SIG-M5 treated with dmso at 0.1 percent for 504 hours (cell line): ENCODE measurements at regions not wholly inside any gene's neighbourhood (a gene's known extent, or its start where the extent isn't known, plus 50 kb on each side); places are given as distances from the start of the nearest gene placed in this dataset.
"Not testable (repeated sequence)": the region's sequence is repeated elsewhere in the genome, so short reads cannot be mapped to it uniquely, and the experiment has no call there.

Experiments used
- DNase-seq: peaks from one replicate; lab custom pipeline; 2025; ENCODE audit not compliant: unreplicated experiment; lab: John Stamatoyannopoulos, UW

DNA sequence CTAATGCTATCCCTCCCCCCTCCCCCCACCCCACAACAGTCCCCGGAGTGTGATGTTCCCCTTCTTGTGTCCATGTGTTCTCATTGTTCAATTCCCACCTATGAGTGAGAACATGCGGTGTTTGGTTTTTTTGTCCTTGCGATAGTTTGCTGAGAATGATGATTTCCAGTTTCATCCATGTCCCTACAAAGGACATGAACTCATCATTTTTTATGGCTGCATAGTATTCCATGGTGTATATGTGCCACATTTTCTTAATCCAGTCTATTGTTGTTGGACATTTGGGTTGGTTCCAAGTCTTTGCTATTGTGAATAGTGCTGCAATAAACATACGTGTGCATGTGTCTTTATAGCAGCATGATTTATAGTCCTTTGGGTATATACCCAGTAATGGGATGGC is 133.7 kb upstream of the ANK3 start:
- DNase-seq: not testable (repeated sequence)

DNA sequence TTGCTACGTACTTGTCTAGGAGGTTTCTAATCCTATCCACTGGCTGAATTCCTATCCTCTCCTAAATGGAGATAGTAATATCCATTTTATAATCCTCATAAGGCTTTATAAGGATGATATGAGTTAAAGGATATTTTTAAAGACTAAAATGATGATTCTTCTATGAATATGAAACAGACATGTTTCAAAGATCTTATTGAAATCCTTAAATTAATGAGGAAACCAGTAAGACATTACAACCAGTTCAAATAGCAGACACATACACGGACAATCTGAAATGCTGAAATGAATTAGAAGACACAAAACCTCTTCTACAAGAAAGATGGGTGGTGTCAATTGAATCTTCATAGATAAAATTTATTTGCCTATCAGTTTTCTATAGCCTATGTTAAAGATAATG is 132.9 kb upstream of the ANK3 start:
- DNase-seq: no peak

DNA sequence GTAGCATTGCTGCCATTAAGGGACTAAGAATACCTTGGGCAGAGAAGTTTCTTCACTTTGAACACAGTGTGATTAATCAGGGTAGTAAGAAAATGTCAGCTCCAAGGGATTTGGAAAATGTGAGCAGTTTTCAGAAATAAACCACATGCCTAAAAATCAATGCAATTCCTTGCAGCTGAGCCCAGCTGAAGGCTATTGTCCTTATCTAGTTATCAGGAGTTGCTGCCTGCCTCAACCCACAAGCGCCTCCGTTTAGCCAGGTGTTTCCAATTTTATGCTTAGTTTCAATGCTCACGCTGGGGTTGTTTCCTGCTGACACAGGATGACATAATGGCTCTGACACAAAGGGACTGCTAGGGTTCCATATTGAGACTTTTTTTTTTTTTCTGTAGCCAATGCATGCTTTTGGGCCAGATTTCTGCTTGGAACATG is 132.3 kb upstream of the ANK3 start:
- DNase-seq: no peak

- DNase-seq: no peak
These were observed 129.1 kb upstream of the ANK3 start for GRCh38 chr10:60518745-60519144.

DNA sequence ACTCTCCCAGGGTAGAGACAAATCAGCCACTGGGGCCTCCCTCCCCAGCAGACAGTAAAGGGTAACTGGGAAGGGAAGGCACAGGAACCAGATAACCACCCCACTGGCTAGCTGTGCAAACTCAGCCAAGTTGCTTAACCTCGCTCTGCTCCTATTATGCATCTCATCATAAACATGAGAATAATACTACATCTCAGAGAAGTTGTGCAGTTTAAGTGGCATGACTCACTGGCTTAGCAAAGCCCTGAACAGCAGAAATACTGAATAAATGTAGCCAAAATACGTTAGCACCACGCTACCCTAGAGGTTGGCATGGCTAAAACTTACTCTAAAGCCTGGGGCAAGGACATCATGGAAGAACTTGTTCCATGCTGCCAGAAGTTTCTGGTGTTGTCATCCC is 128.1 kb upstream of the ANK3 start:
- DNase-seq: no peak

DNA sequence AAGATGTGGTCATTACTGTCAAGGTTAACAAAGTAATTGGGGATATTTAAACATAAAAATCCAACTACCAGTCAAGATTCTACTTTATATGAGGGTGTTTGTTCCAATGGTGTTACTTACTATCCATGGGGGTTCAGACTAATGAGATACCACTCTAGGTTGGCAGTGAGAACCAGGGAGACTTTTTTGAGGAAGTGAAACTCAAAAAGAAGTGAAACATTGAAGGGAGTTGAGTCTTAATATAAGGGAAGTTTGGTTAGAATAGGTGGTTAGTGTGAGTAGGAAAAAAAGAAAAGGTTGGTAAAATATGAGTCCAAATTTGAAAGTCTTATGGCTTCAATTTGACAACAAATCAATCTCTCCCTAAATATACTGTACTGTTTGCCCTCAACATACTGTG is 123.6 kb upstream of the ANK3 start:
- no peak for DNase-seq

DNA sequence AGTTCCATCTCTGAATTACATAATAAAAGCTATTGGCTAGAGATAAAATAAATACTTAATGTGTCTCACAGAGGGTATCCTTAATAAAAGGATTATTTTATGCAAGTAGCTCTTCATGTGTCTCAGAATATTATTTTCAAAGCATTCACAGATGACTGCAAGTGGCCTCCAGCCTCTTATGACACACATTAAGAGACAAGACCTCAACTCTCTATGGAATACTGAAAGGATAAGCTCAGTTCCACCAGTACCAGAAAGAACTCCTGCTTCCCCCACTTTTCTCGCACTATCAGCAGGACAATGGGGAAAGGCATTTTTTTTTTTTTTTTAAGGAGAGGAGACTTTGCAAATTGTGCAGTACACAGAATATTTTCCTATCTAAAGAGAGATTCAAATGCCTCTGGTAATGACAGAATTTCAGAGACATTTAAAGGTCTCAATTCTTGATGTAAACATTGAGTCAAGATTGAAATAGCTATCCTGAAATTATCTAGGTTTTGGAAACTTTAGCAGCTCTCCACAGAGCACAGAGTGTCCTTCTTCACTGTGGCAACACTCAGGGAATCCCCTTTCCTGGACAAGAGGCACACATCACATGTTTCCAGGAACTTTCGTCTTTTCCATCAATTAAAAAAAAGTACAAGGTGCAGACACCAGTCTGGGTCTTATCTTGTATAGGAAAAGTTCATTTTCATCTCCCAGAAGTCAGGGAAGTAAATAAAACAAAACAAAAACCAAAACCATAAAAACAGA is 122.0 kb upstream of the ANK3 start:
- no peak for DNase-seq

- DNase-seq: no peak
These were observed 119.2 kb upstream of the ANK3 start for GRCh38 chr10:60508831-60509230.

DNA sequence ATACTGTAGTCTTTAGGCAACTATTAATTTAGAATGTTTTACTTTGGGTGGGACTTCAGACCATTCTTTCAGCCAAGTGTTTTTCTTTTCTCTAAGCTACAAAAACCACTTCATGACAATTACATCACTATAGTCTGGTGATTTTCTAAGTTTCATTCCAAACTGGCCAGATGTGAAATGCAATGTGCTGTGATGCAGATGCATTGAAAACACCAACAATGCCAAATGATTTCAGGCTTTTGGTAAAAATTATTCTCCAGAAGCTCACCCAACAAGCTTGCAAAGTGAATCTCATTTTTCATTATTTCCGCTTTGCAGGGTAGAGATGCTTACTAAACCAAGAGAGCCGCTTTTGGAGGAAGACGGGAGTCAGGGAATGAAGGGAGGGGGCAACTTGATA is 118.4 kb upstream of the ANK3 start:
- DNase-seq: no peak

GRCh38 chr10:60502621-60503020 is 112.9 kb upstream of the ANK3 start:
- DNase-seq: no peak

- no peak for DNase-seq
These were observed 109.3 kb upstream of the ANK3 start for GRCh38 chr10:60498985-60499384.

- no peak for DNase-seq
These were observed 107.7 kb upstream of the ANK3 start for GRCh38 chr10:60497364-60497763.

- no peak for DNase-seq
These were observed 106.5 kb upstream of the ANK3 start for GRCh38 chr10:60496181-60496580.

GRCh38 chr10:60495338-60496055 is 105.8 kb upstream of the ANK3 start:
- no peak for DNase-seq

GRCh38 chr10:60494774-60495173 is 105.1 kb upstream of the ANK3 start:
- DNase-seq: no peak

- no peak for DNase-seq
These were observed 101.5 kb upstream of the ANK3 start for GRCh38 chr10:60491162-60491561.

GRCh38 chr10:60490013-60490412 is 100.3 kb upstream of the ANK3 start:
- DNase-seq: no peak

DNA sequence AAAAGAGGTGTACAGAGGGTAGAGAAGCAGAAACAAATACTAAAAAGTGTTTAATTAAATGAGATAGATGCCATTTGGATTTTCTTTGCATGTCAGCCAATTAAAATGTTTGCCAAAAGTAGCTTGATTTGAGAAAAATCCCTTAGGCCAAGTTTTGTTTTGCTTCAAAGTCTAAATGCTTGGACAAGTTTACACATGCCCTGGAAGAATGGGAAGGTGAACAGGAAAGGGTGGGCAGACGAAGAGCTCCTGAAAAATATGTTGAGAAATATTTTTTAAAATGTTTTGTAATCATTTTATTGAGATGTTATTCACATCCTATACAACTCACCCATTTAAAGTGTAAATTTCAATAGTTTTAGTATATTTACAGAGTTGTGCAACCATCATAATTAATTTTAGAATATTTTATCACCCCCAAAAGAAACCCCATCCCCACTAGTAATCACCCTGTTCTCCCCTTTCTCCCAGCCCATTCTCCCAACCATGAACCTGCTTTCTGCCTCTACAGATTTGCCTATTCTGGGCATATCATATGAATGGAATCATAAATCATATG is 98.5 kb upstream of the ANK3 start:
- DNase-seq: no peak

DNA sequence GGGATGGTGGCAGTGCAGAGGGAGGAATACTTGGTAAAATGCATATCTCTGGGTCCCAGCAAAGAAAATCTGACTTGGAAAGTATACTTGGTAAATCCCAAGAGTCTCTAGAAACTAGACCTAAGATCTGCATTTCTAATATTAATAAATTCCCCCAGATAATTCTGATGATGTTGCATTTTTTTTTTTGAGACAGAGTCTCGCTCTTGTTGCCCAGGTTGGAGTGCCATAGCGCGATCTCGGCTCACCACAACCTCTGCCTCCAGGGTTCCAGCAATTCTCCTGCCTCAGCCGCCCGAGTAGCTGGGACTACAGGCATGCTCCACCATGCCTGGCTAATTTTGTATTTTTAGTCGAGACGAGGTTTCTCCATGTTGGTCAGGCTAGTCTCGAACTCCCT is 97.9 kb upstream of the ANK3 start:
- DNase-seq: no peak

DNA sequence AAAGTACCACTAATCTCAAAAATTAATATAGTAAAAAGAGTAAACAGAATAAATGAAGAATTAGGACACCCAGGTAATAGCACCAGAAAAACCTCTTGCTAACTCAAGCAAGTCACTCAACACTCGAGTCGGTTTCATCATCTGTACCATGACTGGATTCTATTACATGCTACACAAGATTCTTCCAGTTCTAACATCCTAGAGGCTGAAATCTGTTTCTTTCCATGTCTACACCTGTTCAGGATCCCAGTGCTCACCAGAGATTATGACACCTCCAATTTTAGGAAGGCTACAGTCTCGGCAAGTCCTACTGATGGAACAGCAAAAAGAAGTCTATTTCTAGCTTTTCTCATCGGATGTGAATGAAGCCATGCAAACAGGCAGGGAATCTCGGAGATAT is 95.3 kb upstream of the ANK3 start:
- DNase-seq: no peak

GRCh38 chr10:60480865-60481563 is 91.3 kb upstream of the ANK3 start:
- DNase-seq: no peak
